IMR-90 (cell line): ENCODE measurements at regions not wholly inside any gene's neighbourhood (a gene's known extent, or its start where the extent isn't known, plus 50 kb on each side); places are given as distances from the start of the nearest gene placed in this dataset.

Source experiments
- ATAC-seq: fragments of 200-7000 bp; cut with Tn5 transposase; 2 replicates; pipeline ENCODE4 v1.9.1; 2020; ENCODE audit warnings: low read depth, mild to moderate bottlenecking, moderate library complexity
- BruUV-seq: library from RNA; stranded (reverse); fragments of 400-500 nt; replicated peaks from 2 replicates; lab custom pipeline; 2021; lab: Mats Ljungman, UMichigan
- CTCF ChIA-PET: fragments of 300-600 bp; formaldehyde crosslinking; extraction: SDS; loops from one replicate; lab custom pipeline; 2021; ENCODE audit warnings: antibody characterized with exemption; lab: Yijun Ruan, JAX
- POLR2A ChIA-PET: fragments of 300-600 bp; sonication (Branson Sonifier 250); formaldehyde crosslinking; loops from one replicate; lab custom pipeline; 2022; ENCODE audit warnings: antibody characterized with exemption; ENCODE audit not compliant: unreplicated experiment; lab: Charles Lee
- DNase-seq: peaks from one replicate; pipeline ENCODE4 v3.0.0; 2013
- H2AFZ ChIP-seq: replicated peaks from 2 replicates; pipeline ENCODE3; 2013; ENCODE audit warnings: low read length, mild to moderate bottlenecking; ENCODE audit not compliant: poor library complexity
- H2AK5ac ChIP-seq: 2 replicates; pipeline ENCODE4 v1.6.1; 2013; ENCODE audit warnings: low read depth, low read length, inconsistent platforms
- H2AK9ac ChIP-seq: replicated peaks from 2 replicates; pipeline ENCODE3; 2013; ENCODE audit warnings: mild to moderate bottlenecking, low read depth, low read length, moderate library complexity; ENCODE audit not compliant: poor library complexity
- H2BK120ac ChIP-seq: 2 replicates; pipeline ENCODE4 v1.6.1; 2013; ENCODE audit warnings: low read depth, low read length, inconsistent platforms
- H2BK15ac ChIP-seq: 3 replicates; pipeline ENCODE4 v1.6.1; 2013; ENCODE audit warnings: low read depth, low read length, inconsistent platforms
- H2BK20ac ChIP-seq: 2 replicates; pipeline ENCODE4 v1.6.1; 2013; ENCODE audit warnings: low read depth, mild to moderate bottlenecking, inconsistent platforms, low read length, moderate library complexity
- H2BK5ac ChIP-seq: 2 replicates; pipeline ENCODE4 v1.6.1; 2013; ENCODE audit warnings: mild to moderate bottlenecking, low read depth, low read length, inconsistent platforms; ENCODE audit not compliant: poor library complexity, severe bottlenecking
- H3K14ac ChIP-seq: replicated peaks from 2 replicates; pipeline ENCODE4 v1.6.1; 2013; ENCODE audit warnings: low read depth, low read length, inconsistent platforms
- H3K18ac ChIP-seq: 2 replicates; pipeline ENCODE4 v1.6.1; 2013; ENCODE audit warnings: low read depth, low read length, control low read depth
- H3K23ac ChIP-seq: 2 replicates; pipeline ENCODE4 v1.6.1; 2013; ENCODE audit warnings: low read depth, low read length, inconsistent platforms
- H3K27ac ChIP-seq: 2 replicates; pipeline ENCODE4 v1.5.1; 2013; ENCODE audit warnings: mild to moderate bottlenecking, control low read depth, low read length; ENCODE audit not compliant: insufficient read depth
- H3K27me3 ChIP-seq: 2 replicates; pipeline ENCODE4 v1.6.1; 2013; ENCODE audit warnings: low read length; ENCODE audit not compliant: control insufficient read depth, insufficient read depth
- H3K36me3 ChIP-seq: 2 replicates; pipeline ENCODE4 v1.6.1; 2013; ENCODE audit warnings: low read length, mixed read lengths; ENCODE audit not compliant: control insufficient read depth, insufficient read depth
- H3K4ac ChIP-seq: 2 replicates; pipeline ENCODE4 v1.6.1; 2013; ENCODE audit warnings: low read depth, low read length, inconsistent platforms
- H3K4me1 ChIP-seq: 2 replicates; pipeline ENCODE4 v1.6.1; 2013; ENCODE audit warnings: low read length, mixed read lengths; ENCODE audit not compliant: control insufficient read depth, insufficient read depth
- H3K4me2 ChIP-seq: 2 replicates; pipeline ENCODE4 v1.6.1; 2013; ENCODE audit warnings: low read depth, mild to moderate bottlenecking, control low read depth, low read length, moderate library complexity
- H3K4me3 ChIP-seq: 2 replicates; pipeline ENCODE4 v1.5.1; 2013; ENCODE audit warnings: low read depth, mild to moderate bottlenecking, control low read depth, low read length, moderate library complexity; ENCODE audit not compliant: insufficient read depth
- H3K56ac ChIP-seq: 2 replicates; pipeline ENCODE4 v1.6.1; 2013; ENCODE audit warnings: low read length, inconsistent platforms; ENCODE audit not compliant: insufficient read depth; ENCODE audit errors: extremely low read depth
- H3K79me1 ChIP-seq, 2 experiments: 2 replicates each; pipeline ENCODE4 v1.6.1; 2013; ENCODE audit warnings: low read length in 2 of 2, inconsistent platforms in 1 of 2, low read depth in 1 of 2
- H3K9ac ChIP-seq: 2 replicates; pipeline ENCODE4 v1.6.1; 2013; ENCODE audit warnings: low read depth, low read length, control low read depth
- H3K9me1 ChIP-seq: 2 replicates; pipeline ENCODE4 v1.6.1; 2013; ENCODE audit warnings: low read length, inconsistent platforms; ENCODE audit not compliant: insufficient read depth
- H3K9me3 ChIP-seq: 2 replicates; pipeline ENCODE4 v1.6.1; 2013; ENCODE audit warnings: low read length; ENCODE audit not compliant: control insufficient read depth, insufficient read depth
- H4K20me1 ChIP-seq: 2 replicates; pipeline ENCODE4 v1.6.1; 2013; ENCODE audit warnings: low read length, inconsistent platforms; ENCODE audit not compliant: insufficient read depth
- H4K5ac ChIP-seq: 2 replicates; pipeline ENCODE4 v1.6.1; 2013; ENCODE audit warnings: mild to moderate bottlenecking, low read depth, low read length, control low read depth
- H4K8ac ChIP-seq, 2 experiments: 2 replicates each; pipeline ENCODE4 v1.6.1; 2013; ENCODE audit warnings: low read depth in 2 of 2, low read length in 2 of 2, control low read depth in 1 of 2, inconsistent platforms in 1 of 2
- H4K91ac ChIP-seq: 2 replicates; pipeline ENCODE4 v1.6.1; 2013; ENCODE audit warnings: low read depth, low read length, inconsistent platforms; ENCODE audit not compliant: insufficient read depth
- BHLHE40 ChIP-seq: fragments of 150-350 bp; IDR thresholded peaks from 2 replicates; pipeline ENCODE4 v1.6.1; 2016; ENCODE audit warnings: mild to moderate bottlenecking, low read depth, low read length
- CEBPB ChIP-seq: IDR thresholded peaks from 2 replicates; pipeline ENCODE4 v1.6.1; 2012; ENCODE audit warnings: low read depth, low read length, improper control_type of control experiment
- CHD1 ChIP-seq: IDR thresholded peaks from 2 replicates; pipeline ENCODE4 v1.6.1; 2012; ENCODE audit warnings: low read depth, low read length, improper control_type of control experiment
- FOS ChIP-seq: fragments of 150-350 bp; IDR thresholded peaks from 2 replicates; pipeline ENCODE4 v1.6.1; 2016; ENCODE audit warnings: low read depth, low read length
- MAFK ChIP-seq: IDR thresholded peaks from 2 replicates; pipeline ENCODE4 v1.6.1; 2012; ENCODE audit warnings: low read depth, low read length, improper control_type of control experiment
- MAZ ChIP-seq: IDR thresholded peaks from 2 replicates; pipeline ENCODE4 v1.6.1; 2012; ENCODE audit warnings: low read depth, mild to moderate bottlenecking, low read length, improper control_type of control experiment, moderate library complexity, borderline replicate concordance
- MXI1 ChIP-seq: IDR thresholded peaks from 2 replicates; pipeline ENCODE4 v1.6.1; 2012; ENCODE audit warnings: low read depth, mild to moderate bottlenecking, low read length, moderate library complexity, borderline replicate concordance
- NFE2L2 ChIP-seq: fragments of 150-350 bp; IDR thresholded peaks from 2 replicates; pipeline ENCODE4 v1.6.1; 2016; ENCODE audit warnings: low read depth, mild to moderate bottlenecking, low read length
- POLR2A ChIP-seq: IDR thresholded peaks from 2 replicates; pipeline ENCODE4 v1.6.1; 2012; ENCODE audit warnings: mild to moderate bottlenecking, low read depth, low read length
- RCOR1 ChIP-seq: IDR thresholded peaks from 2 replicates; pipeline ENCODE4 v1.6.1; 2012; ENCODE audit warnings: mild to moderate bottlenecking, low read length, improper control_type of control experiment; ENCODE audit not compliant: insufficient replicate concordance
- RFX5 ChIP-seq: IDR thresholded peaks from 2 replicates; pipeline ENCODE4 v1.8.0; 2012; ENCODE audit warnings: low read depth, mild to moderate bottlenecking, low read length, moderate library complexity
- SMC3 ChIP-seq: fragments of 150-350 bp; IDR thresholded peaks from 2 replicates; pipeline ENCODE4 v1.6.1; 2016; ENCODE audit warnings: low read depth, mild to moderate bottlenecking, antibody characterized with exemption, low read length, moderate library complexity
- WGBS, 2 experiments: methylation state at CpG; one replicate each; pipeline versions ENCODE4 v1.1.5 to v1.1.7; 2013; ENCODE audit warnings: missing lambda C conversion rate in 2 of 2; ENCODE audit not compliant: insufficient read length in 1 of 2; ENCODE audit errors: extremely low coverage in 2 of 2; 5-methylcytosine and 5-hydroxymethylcytosine counted together
- dilution Hi-C: fragments of 300-500 bp; cut with HindIII; formaldehyde crosslinking; loops from one replicate; pipeline ENCODE4 v1.14.3; 2018; ENCODE audit warnings: low sequenced_read_pairs; ENCODE audit not compliant: unreplicated experiment
- in situ Hi-C: fragments of 300-500 bp; cut with MboI; formaldehyde crosslinking; loops from 3 replicates; pipeline ENCODE4 v1.14.3; 2019; ENCODE audit warnings: low sequenced_read_pairs, inconsistent platforms, mixed read lengths
- intact Hi-C: fragments of 100-400 bp; cut with micrococcal nuclease; formaldehyde crosslinking; loops from 2 replicates; pipeline ENCODE4 v1.10.0; 2022
- TF ChIP-seq, protein P1 (sequence below): fragments of 150-350 bp; IDR thresholded peaks from 2 replicates; pipeline ENCODE4 v1.6.1; 2017; ENCODE audit warnings: mild to moderate bottlenecking, antibody characterized with exemption, low read length, low read depth
- TF ChIP-seq, protein P2 (sequence below): conservative IDR thresholded peaks from 2 replicates; pipeline ENCODE4 v1.5.1; 2012; ENCODE audit warnings: mild to moderate bottlenecking, low read depth, low read length, improper control_type of control experiment
- TF ChIP-seq, protein P3 (sequence below): fragments of 150-350 bp; IDR thresholded peaks from 2 replicates; pipeline ENCODE4 v1.6.1; 2016; ENCODE audit warnings: low read depth, mild to moderate bottlenecking, low read length, moderate library complexity, borderline replicate concordance

DNA sequence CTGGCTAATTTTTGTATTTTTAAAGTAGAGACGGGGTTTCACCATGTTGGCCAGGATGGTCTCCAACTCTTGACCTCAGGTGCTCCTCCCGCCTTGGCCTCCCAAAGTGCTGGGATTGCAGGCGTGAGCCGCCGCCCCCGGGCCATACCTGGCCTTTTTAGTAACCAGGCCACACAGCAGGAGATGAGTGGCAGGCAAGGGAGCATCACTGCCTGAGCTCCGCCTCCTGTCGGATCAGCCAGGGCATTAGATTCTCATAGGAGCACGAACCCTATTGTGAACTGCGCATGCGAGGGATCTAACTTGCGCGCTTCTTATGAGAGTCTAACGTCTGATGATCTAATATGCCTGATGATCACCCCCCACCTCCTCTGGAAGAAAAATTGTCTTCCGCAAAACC, 308.7 kb upstream of the PRMT6 start:
- no peak overlapping the region for H3K23ac ChIP-seq
- TF ChIP-seq MAFK (no peak), MXI1 (no peak), RCOR1 (no peak), FOS (no peak), SMC3 (no peak), CHD1 (no peak), RFX5 (no peak), POLR2A (no peak), MAZ (no peak), CEBPB (no peak), BHLHE40 (no peak), NFE2L2 (no peak)
- TF ChIP-seq, protein P1, sequence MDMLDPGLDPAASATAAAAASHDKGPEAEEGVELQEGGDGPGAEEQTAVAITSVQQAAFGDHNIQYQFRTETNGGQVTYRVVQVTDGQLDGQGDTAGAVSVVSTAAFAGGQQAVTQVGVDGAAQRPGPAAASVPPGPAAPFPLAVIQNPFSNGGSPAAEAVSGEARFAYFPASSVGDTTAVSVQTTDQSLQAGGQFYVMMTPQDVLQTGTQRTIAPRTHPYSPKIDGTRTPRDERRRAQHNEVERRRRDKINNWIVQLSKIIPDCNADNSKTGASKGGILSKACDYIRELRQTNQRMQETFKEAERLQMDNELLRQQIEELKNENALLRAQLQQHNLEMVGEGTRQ = no peak
- TF ChIP-seq, protein P2, sequence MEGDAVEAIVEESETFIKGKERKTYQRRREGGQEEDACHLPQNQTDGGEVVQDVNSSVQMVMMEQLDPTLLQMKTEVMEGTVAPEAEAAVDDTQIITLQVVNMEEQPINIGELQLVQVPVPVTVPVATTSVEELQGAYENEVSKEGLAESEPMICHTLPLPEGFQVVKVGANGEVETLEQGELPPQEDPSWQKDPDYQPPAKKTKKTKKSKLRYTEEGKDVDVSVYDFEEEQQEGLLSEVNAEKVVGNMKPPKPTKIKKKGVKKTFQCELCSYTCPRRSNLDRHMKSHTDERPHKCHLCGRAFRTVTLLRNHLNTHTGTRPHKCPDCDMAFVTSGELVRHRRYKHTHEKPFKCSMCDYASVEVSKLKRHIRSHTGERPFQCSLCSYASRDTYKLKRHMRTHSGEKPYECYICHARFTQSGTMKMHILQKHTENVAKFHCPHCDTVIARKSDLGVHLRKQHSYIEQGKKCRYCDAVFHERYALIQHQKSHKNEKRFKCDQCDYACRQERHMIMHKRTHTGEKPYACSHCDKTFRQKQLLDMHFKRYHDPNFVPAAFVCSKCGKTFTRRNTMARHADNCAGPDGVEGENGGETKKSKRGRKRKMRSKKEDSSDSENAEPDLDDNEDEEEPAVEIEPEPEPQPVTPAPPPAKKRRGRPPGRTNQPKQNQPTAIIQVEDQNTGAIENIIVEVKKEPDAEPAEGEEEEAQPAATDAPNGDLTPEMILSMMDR = no peak
- TF ChIP-seq, protein P3, sequence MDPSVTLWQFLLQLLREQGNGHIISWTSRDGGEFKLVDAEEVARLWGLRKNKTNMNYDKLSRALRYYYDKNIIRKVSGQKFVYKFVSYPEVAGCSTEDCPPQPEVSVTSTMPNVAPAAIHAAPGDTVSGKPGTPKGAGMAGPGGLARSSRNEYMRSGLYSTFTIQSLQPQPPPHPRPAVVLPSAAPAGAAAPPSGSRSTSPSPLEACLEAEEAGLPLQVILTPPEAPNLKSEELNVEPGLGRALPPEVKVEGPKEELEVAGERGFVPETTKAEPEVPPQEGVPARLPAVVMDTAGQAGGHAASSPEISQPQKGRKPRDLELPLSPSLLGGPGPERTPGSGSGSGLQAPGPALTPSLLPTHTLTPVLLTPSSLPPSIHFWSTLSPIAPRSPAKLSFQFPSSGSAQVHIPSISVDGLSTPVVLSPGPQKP = no peak
- H3K14ac ChIP-seq = no peak overlapping the region
- dilution Hi-C loops (no loop called here), intact Hi-C loops (no loop called here), in situ Hi-C loops (no loop called here)
- no peak overlapping the region for H3K27ac ChIP-seq
- no peak overlapping the region for H3K56ac ChIP-seq
- no peak overlapping the region for H4K91ac ChIP-seq
- ChIA-PET CTCF (no interaction called here), POLR2A (no interaction called here)
- H2AFZ ChIP-seq = no peak overlapping the region
- no peak for DNase-seq
- BruUV-seq = no TSS peak
- WGBS, 2 experiments = 74% methylated on average over 4 of the region's 15 CpGs; no CpG with 5 or more reads in 1 of the 2 experiments
- no peak for ATAC-seq
- no peaks in the 10 kb centered on the region for H3K9me1 ChIP-seq
- no peaks in the 10 kb centered on the region for H3K4me1 ChIP-seq
- H2BK20ac ChIP-seq = no peak overlapping the region
- H3K27me3 ChIP-seq = no peaks in the 10 kb centered on the region
- no peak overlapping the region for H3K4me3 ChIP-seq
- no peak overlapping the region for H2BK120ac ChIP-seq
- H3K9ac ChIP-seq = no peak overlapping the region
- no peak overlapping the region for H4K5ac ChIP-seq
- no peaks in the 10 kb centered on the region for H3K9me3 ChIP-seq
- H2AK5ac ChIP-seq = no peak overlapping the region
- no peaks in the 10 kb centered on the region for H3K36me3 ChIP-seq
- no peak overlapping the region for H2BK5ac ChIP-seq
- no peak overlapping the region for H3K4ac ChIP-seq
- no peak overlapping the region for H3K4me2 ChIP-seq
- no peak overlapping the region for H4K8ac ChIP-seq
- no peak overlapping the region for H3K18ac ChIP-seq
- H2AK9ac ChIP-seq = no peak overlapping the region
- no peaks in the 10 kb centered on the region for H4K20me1 ChIP-seq
- no peaks in the 10 kb centered on the region for H3K79me1 ChIP-seq
- no peak overlapping the region for H2BK15ac ChIP-seq
